CD8-positive, alpha-beta memory T cell (primary cell): ENCODE measurements at regions not wholly inside any gene's neighbourhood (a gene's known extent, or its start where the extent isn't known, plus 50 kb on each side); places are given as distances from the start of the nearest gene placed in this dataset.

Experiments
- CTCF ChIA-PET: fragments of 350-600 bp; sonication (Branson Sonifier 250); formaldehyde crosslinking; loops from one replicate; lab custom pipeline; 2021; ENCODE audit warnings: antibody characterized with exemption; lab: Charles Lee
- POLR2A ChIA-PET: fragments of 350-600 bp; sonication (Branson Sonifier 250); formaldehyde crosslinking; loops from one replicate; lab custom pipeline; 2021; ENCODE audit warnings: antibody characterized with exemption; lab: Charles Lee
- DNase-seq, 5 donors: peaks; one replicate each; pipeline versions ENCODE4 v3.0.0 to v3.0.0-alpha.2; 2020 to 2022; ENCODE audit warnings: mixed read lengths in 1 of 5
- H3K27ac ChIP-seq: one replicate; pipeline ENCODE4 v1.7.0; 2013; ENCODE audit warnings: low read depth, mild to moderate bottlenecking, low read length, moderate library complexity
- H3K27me3 ChIP-seq: 2 replicates; pipeline ENCODE4 v1.7.0; 2013; ENCODE audit warnings: low read length, mild to moderate bottlenecking; ENCODE audit not compliant: insufficient read depth, poor library complexity, severe bottlenecking
- H3K36me3 ChIP-seq: 2 replicates; pipeline ENCODE4 v1.7.0; 2013; ENCODE audit warnings: mild to moderate bottlenecking, low read length, moderate library complexity; ENCODE audit not compliant: insufficient read depth
- H3K4me1 ChIP-seq: 2 replicates; pipeline ENCODE4 v1.7.0; 2013; ENCODE audit warnings: mild to moderate bottlenecking, low read length, moderate library complexity; ENCODE audit not compliant: insufficient read depth
- H3K4me3 ChIP-seq: 2 replicates; pipeline ENCODE4 v1.7.0; 2013; ENCODE audit warnings: mild to moderate bottlenecking, low read length
- H3K9me3 ChIP-seq: 2 replicates; pipeline ENCODE4 v1.7.0; 2013; ENCODE audit warnings: mild to moderate bottlenecking, low read length
- H3K27ac Mint-ChIP-seq, 8 donors: one replicate each; pipeline ENCODE4 v1.8.0; 2020 to 2021; ENCODE audit warnings: mixed read lengths in 8 of 8, mild to moderate bottlenecking in 6 of 8, inconsistent platforms in 3 of 8, moderate library complexity in 3 of 8
- H3K27me3 Mint-ChIP-seq, 2 donors: one replicate each; pipeline ENCODE4 v1.8.0; 2020 to 2021; ENCODE audit warnings: mixed read lengths in 2 of 2, mild to moderate bottlenecking in 1 of 2, moderate library complexity in 1 of 2
- H3K36me3 Mint-ChIP-seq, 3 donors: one replicate each; pipeline ENCODE4 v1.8.0; 2020 to 2021; ENCODE audit warnings: mixed read lengths in 3 of 3, inconsistent platforms in 1 of 3, mild to moderate bottlenecking in 1 of 3
- H3K4me1 Mint-ChIP-seq, 3 donors: one replicate each; pipeline ENCODE4 v1.8.0; 2020 to 2021; ENCODE audit warnings: mixed read lengths in 3 of 3, inconsistent platforms in 1 of 3, mild to moderate bottlenecking in 1 of 3
- H3K4me3 Mint-ChIP-seq, 7 donors: one replicate each; pipeline ENCODE4 v1.8.0; 2020 to 2021; ENCODE audit warnings: mixed read lengths in 7 of 7, mild to moderate bottlenecking in 6 of 7, moderate library complexity in 4 of 7, inconsistent platforms in 2 of 7
- H3K9me3 Mint-ChIP-seq, 5 donors: one replicate each; pipeline ENCODE4 v1.8.0; 2020 to 2022; ENCODE audit warnings: mixed read lengths in 5 of 5, mild to moderate bottlenecking in 3 of 5, moderate library complexity in 2 of 5, inconsistent platforms in 1 of 5

GRCh38 chr2:120576509-120577474 is 158.9 kb upstream of the GLI2 start:
- POLR2A ChIA-PET: no interaction called here

GRCh38 chr2:120577721-120578295 is 157.9 kb upstream of the GLI2 start:
- Mint-ChIP-seq H3K36me3 (no peaks in the 10 kb centered on the region), H3K27ac (no peak overlapping the region), H3K9me3 (peaks cover 0 to 2% (median 0%) of the 10 kb centered on the region in 5 donors), H3K4me3 (no peak overlapping the region), H3K27me3 (peaks cover 12 to 34% of the 10 kb centered on the region in 2 donors), H3K4me1 (no peaks in the 10 kb centered on the region)
- CTCF ChIA-PET: no interaction called here
- Histone ChIP-seq H3K4me3 (no peak overlapping the region), H3K27me3 (no peaks in the 10 kb centered on the region), H3K4me1 (no peaks in the 10 kb centered on the region), H3K36me3 (no peaks in the 10 kb centered on the region), H3K9me3 (no peaks in the 10 kb centered on the region), H3K27ac (no peak overlapping the region)
- DNase-seq: no peak
- POLR2A ChIA-PET: no interaction called here

More at GRCh38 chr2:120576509-120577474, 158.9 kb upstream of the GLI2 start:
- no peak overlapping the region for H3K4me3 ChIP-seq
- H3K27me3 ChIP-seq: no peaks in the 10 kb centered on the region
- Mint-ChIP-seq H3K27ac (no peak overlapping the region), H3K36me3 (no peaks in the 10 kb centered on the region), H3K27me3 (peaks cover 12 to 32% of the 10 kb centered on the region in 2 donors), H3K4me3 (peak overlapping the region in 1 of 7 donors; percentile 85), H3K9me3 (peaks cover 0 to 2% (median 0%) of the 10 kb centered on the region in 5 donors), H3K4me1 (no peaks in the 10 kb centered on the region)
- CTCF ChIA-PET: no interaction called here
- no peaks in the 10 kb centered on the region for H3K36me3 ChIP-seq
- no peaks in the 10 kb centered on the region for H3K4me1 ChIP-seq
- no peak overlapping the region for H3K27ac ChIP-seq
- no peak for DNase-seq
- no peaks in the 10 kb centered on the region for H3K9me3 ChIP-seq

- Mint-ChIP-seq H3K27ac (no peak overlapping the region), H3K27me3 (peaks cover 12 to 41% of the 10 kb centered on the region in 2 donors), H3K4me1 (no peaks in the 10 kb centered on the region), H3K9me3 (peaks cover 0 to 7% (median 0%) of the 10 kb centered on the region in 5 donors), H3K4me3 (no peak overlapping the region), H3K36me3 (no peaks in the 10 kb centered on the region)
- Histone ChIP-seq H3K27ac (no peak overlapping the region), H3K4me3 (no peak overlapping the region), H3K9me3 (no peaks in the 10 kb centered on the region), H3K36me3 (no peaks in the 10 kb centered on the region), H3K4me1 (no peaks in the 10 kb centered on the region), H3K27me3 (no peaks in the 10 kb centered on the region)
- ChIA-PET POLR2A (no interaction called here), CTCF (interaction anchor here (0.5 kb wide), 1 partner anchor 621 kb away, joined by 3 read pairs; no protein-coding TSS in a partner anchor)
- no peak for DNase-seq
Measured at GRCh38 chr2:120578576-120579352, 156.9 kb upstream of the GLI2 start.

GRCh38 chr2:120579916-120580685 is 155.6 kb upstream of the GLI2 start:
- Mint-ChIP-seq H3K9me3 (peaks cover 5 to 8% (median 7%) of the 10 kb centered on the region in 5 donors), H3K4me3 (no peak overlapping the region), H3K27me3 (peaks cover 19 to 43% of the 10 kb centered on the region in 2 donors), H3K27ac (no peak overlapping the region), H3K36me3 (no peaks in the 10 kb centered on the region), H3K4me1 (no peaks in the 10 kb centered on the region)
- no peaks in the 10 kb centered on the region for H3K36me3 ChIP-seq
- H3K4me3 ChIP-seq: no peak overlapping the region
- H3K9me3 ChIP-seq: no peaks in the 10 kb centered on the region
- DNase-seq: no peak
- no peak overlapping the region for H3K27ac ChIP-seq
- ChIA-PET POLR2A (no interaction called here), CTCF (no interaction called here)
- H3K4me1 ChIP-seq: no peaks in the 10 kb centered on the region
- no peaks in the 10 kb centered on the region for H3K27me3 ChIP-seq

GRCh38 chr2:120580709-120581108 is 155.0 kb upstream of the GLI2 start:
- Histone ChIP-seq H3K27ac (no peak overlapping the region), H3K27me3 (no peaks in the 10 kb centered on the region), H3K4me3 (no peak overlapping the region), H3K36me3 (no peaks in the 10 kb centered on the region), H3K4me1 (no peaks in the 10 kb centered on the region), H3K9me3 (no peaks in the 10 kb centered on the region)
- Mint-ChIP-seq H3K4me3 (no peak overlapping the region), H3K27ac (no peak overlapping the region), H3K36me3 (no peaks in the 10 kb centered on the region), H3K27me3 (peaks cover 21 to 47% of the 10 kb centered on the region in 2 donors), H3K9me3 (peaks cover 7 to 14% (median 10%) of the 10 kb centered on the region in 5 donors), H3K4me1 (no peaks in the 10 kb centered on the region)
- DNase-seq: no peak
- ChIA-PET POLR2A (no interaction called here), CTCF (no interaction called here)

- Mint-ChIP-seq H3K36me3 (no peaks in the 10 kb centered on the region), H3K27me3 (peaks cover 24 to 51% of the 10 kb centered on the region in 2 donors), H3K27ac (no peak overlapping the region), H3K4me3 (no peak overlapping the region), H3K9me3 (peaks cover 7 to 15% (median 13%) of the 10 kb centered on the region in 5 donors), H3K4me1 (peaks cover 0 to 4% (median 4%) of the 10 kb centered on the region in 3 donors)
- ChIA-PET POLR2A (no interaction called here), CTCF (no interaction called here)
- no peaks in the 10 kb centered on the region for H3K4me1 ChIP-seq
- H3K4me3 ChIP-seq: no peak overlapping the region
- H3K27me3 ChIP-seq: peaks cover 4% of the 10 kb centered on the region
- no peaks in the 10 kb centered on the region for H3K9me3 ChIP-seq
- no peaks in the 10 kb centered on the region for H3K36me3 ChIP-seq
- DNase-seq: no peak
- H3K27ac ChIP-seq: no peak overlapping the region
Measured at GRCh38 chr2:120583121-120583520, 152.5 kb upstream of the GLI2 start.

GRCh38 chr2:120583851-120584570 is 151.7 kb upstream of the GLI2 start:
- H3K9me3 ChIP-seq: no peaks in the 10 kb centered on the region
- H3K27ac ChIP-seq: no peak overlapping the region
- DNase-seq: no peak
- H3K9me3 Mint-ChIP-seq: peaks cover 7 to 15% (median 13%) of the 10 kb centered on the region in 5 donors
- ChIA-PET POLR2A (no interaction called here), CTCF (no interaction called here)
- no peaks in the 10 kb centered on the region for H3K36me3 ChIP-seq
- peaks cover 7% of the 10 kb centered on the region for H3K27me3 ChIP-seq
- H3K4me3 Mint-ChIP-seq: no peak overlapping the region
- H3K4me1 Mint-ChIP-seq: peaks cover 0 to 4% (median 4%) of the 10 kb centered on the region in 3 donors
- H3K4me1 ChIP-seq: no peaks in the 10 kb centered on the region
- no peak overlapping the region for H3K4me3 ChIP-seq
- no peaks in the 10 kb centered on the region for H3K36me3 Mint-ChIP-seq
- no peak overlapping the region for H3K27ac Mint-ChIP-seq
- peaks cover 33 to 60% of the 10 kb centered on the region in 2 donors for H3K27me3 Mint-ChIP-seq
